ENCODE measurements at regions not wholly inside any gene's neighbourhood (a gene's known extent, or its start where the extent isn't known, plus 50 kb on each side); places are given as distances from the start of the nearest gene placed in this dataset.

- CTCF ChIA-PET, result no interaction called here
- POLR2A ChIA-PET, result no interaction called here
Measured at GRCh38 chr14:30417999-30418398, 141.0 kb upstream of the G2E3 start.

GRCh38 chr14:30419037-30419436, 139.9 kb upstream of the G2E3 start:
- no peak for TF ChIP-seq CTCF (IDR thresholded peaks at IDR 0.05; ENCODE audit: low read depth, low read length)
- no peak overlapping the region for H3K27ac ChIP-seq (ENCODE audit: low read depth, low read length)
- no peak for DNase-seq (ENCODE audit: low read depth, low spot score)
- H3K4me3 ChIP-seq (ENCODE audit: low read depth, low read length), result no peak overlapping the region
- no peaks in the 10 kb centered on the region for H3K27me3 ChIP-seq (ENCODE audit: control insufficient read depth, insufficient read depth, low read length)
- POLR2A ChIA-PET, result no interaction called here
- CTCF ChIA-PET, result no interaction called here
- H3K9me3 ChIP-seq (ENCODE audit: control insufficient read depth, insufficient read depth, low read length), result no peaks in the 10 kb centered on the region

More at GRCh38 chr14:30417999-30418398, 141.0 kb upstream of the G2E3 start:
- Histone ChIP-seq H3K4me3 (ENCODE audit: low read depth, low read length) (no peak overlapping the region), H3K27ac (ENCODE audit: low read depth, low read length) (no peak overlapping the region), H3K9me3 (ENCODE audit: control insufficient read depth, insufficient read depth, low read length) (no peaks in the 10 kb centered on the region; the same call in 1 of the 2 replicates), H3K27me3 (ENCODE audit: control insufficient read depth, insufficient read depth, low read length) (no peaks in the 10 kb centered on the region)
- TF ChIP-seq CTCF (IDR thresholded peaks at IDR 0.05; ENCODE audit: low read depth, low read length), result no peak
- DNase-seq (ENCODE audit: low read depth, low spot score), result no peak

DNA sequence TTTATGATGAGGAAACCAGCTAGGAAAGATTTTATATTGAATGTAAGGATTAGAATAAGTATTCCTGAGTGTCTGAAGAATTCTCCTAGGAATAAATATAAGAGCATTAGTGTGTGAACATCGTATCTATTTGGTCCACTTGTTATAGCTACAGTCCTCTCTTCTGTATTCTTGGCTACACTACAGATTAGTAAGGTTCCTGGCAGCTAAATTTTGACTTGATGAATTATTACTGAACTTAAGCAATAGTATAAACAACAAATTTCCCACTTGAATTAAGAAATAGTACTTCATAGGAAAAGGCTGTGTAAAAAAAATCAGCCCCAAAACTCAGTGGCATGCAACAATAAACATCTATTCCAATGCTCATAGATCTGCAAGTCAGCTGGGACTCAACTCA, 138.4 kb upstream of the G2E3 start:
- CTCF ChIA-PET, result no interaction called here
- Histone ChIP-seq H3K27ac (ENCODE audit: low read depth, low read length) (no peak overlapping the region), H3K9me3 (ENCODE audit: control insufficient read depth, insufficient read depth, low read length) (no peaks in the 10 kb centered on the region), H3K27me3 (ENCODE audit: control insufficient read depth, insufficient read depth, low read length) (no peaks in the 10 kb centered on the region), H3K4me3 (ENCODE audit: low read depth, low read length) (no peak overlapping the region)
- DNase-seq (ENCODE audit: low read depth, low spot score), result no peak
- no peak for TF ChIP-seq CTCF (IDR thresholded peaks at IDR 0.05; ENCODE audit: low read depth, low read length)
- POLR2A ChIA-PET, result no interaction called here

DNA sequence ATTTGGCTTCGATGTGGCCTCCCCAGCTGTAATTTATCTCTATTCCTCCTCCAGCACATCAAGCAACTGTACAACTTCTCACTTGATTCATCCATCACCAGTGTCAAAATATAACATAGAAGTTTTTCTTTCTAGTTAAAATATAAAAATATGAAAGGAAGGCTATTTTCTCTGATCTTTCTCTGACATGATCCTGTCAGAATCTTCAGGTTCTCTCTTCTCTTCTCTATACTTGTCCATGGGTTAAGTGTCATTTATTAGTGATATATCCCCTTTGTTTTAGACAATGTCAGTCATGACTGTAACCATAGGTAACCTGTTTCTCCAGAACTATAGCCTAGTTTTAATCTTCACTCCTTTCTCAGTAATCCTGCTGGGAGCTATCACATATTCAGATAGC, 132.5 kb upstream of the G2E3 start:
- Histone ChIP-seq H3K9me3 (ENCODE audit: control insufficient read depth, insufficient read depth, low read length) (no peaks in the 10 kb centered on the region), H3K27me3 (ENCODE audit: control insufficient read depth, insufficient read depth, low read length) (no peaks in the 10 kb centered on the region), H3K4me3 (ENCODE audit: low read depth, low read length) (no peak overlapping the region), H3K27ac (ENCODE audit: low read depth, low read length) (no peak overlapping the region)
- ChIA-PET POLR2A (no interaction called here), CTCF (interaction anchor here (1.2 kb wide), 1 partner anchor 17 kb away, joined by 3 read pairs; no protein-coding TSS in a partner anchor)
- DNase-seq (ENCODE audit: low read depth, low spot score), result no peak
- TF ChIP-seq CTCF (IDR thresholded peaks at IDR 0.05; ENCODE audit: low read depth, low read length), result no peak

DNA sequence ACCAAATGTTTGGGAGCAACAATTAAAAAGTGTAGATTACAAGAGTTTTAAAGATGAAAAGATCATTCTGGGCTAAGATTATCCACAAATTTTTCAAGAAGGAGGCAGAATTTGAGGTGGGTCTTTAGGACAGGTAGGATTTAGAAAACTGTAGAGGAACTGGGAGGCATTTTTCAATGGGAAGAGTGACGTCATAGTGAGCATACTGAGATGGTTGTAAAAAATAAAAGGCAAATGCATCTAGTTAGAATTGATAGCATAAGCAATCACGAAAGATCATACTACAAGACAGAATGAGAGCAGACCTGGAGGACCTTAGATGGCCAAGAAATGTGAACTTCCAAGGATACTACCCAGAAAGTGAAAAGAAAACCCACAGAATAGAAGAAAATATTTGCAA, 131.6 kb upstream of the G2E3 start:
- Histone ChIP-seq H3K27ac (ENCODE audit: low read depth, low read length) (no peak overlapping the region), H3K4me3 (ENCODE audit: low read depth, low read length) (no peak overlapping the region), H3K27me3 (ENCODE audit: control insufficient read depth, insufficient read depth, low read length) (no peaks in the 10 kb centered on the region), H3K9me3 (ENCODE audit: control insufficient read depth, insufficient read depth, low read length) (no peaks in the 10 kb centered on the region)
- TF ChIP-seq CTCF (IDR thresholded peaks at IDR 0.05; ENCODE audit: low read depth, low read length), result no peak
- ChIA-PET CTCF (interaction anchor here (1.2 kb wide), 1 partner anchor 16 kb away, joined by 3 read pairs; no protein-coding TSS in a partner anchor), POLR2A (no interaction called here)
- DNase-seq (ENCODE audit: low read depth, low spot score), result no peak

Measured in AG04450 (cell line).